PC-9 (cell line): ENCODE measurements at regions not wholly inside any gene's neighbourhood (a gene's known extent, or its start where the extent isn't known, plus 50 kb on each side); places are given as distances from the start of the nearest gene placed in this dataset.

Experiments used
- EZH2 ChIP-seq: fragments of 200-600 bp; sonication (generic); IDR thresholded peaks from 2 replicates; pipeline ENCODE4 v1.8.0; 2017; ENCODE audit warnings: antibody characterized with exemption, low read depth
- TF ChIP-seq, protein P1 (sequence below): fragments of 200-600 bp; sonication (generic); conservative IDR thresholded peaks from 2 replicates; pipeline ENCODE4 v1.6.1; 2017; ENCODE audit warnings: mixed run types, antibody characterized with exemption, mild to moderate bottlenecking, moderate library complexity

DNA sequence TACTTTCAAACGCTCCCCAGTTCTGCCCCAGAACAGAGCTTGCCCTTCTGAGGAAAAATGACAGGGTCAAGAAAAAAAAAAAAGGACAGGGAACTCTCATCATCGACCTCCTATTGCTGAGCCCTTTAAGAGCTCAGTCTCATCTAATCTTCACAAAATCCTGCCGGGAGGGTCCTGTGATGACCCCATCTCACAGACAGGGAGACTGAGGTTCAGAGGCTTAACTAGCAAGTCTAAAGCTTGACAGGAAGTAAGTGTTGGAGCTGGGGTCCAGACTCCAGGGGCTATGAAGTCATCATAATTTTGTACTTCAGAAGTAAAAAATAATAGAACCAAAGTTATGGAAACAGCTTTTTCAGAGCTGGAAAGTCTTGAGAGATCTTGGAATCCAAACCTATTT, 171.1 kb upstream of the MYCN start:
- TF ChIP-seq, protein P1, sequence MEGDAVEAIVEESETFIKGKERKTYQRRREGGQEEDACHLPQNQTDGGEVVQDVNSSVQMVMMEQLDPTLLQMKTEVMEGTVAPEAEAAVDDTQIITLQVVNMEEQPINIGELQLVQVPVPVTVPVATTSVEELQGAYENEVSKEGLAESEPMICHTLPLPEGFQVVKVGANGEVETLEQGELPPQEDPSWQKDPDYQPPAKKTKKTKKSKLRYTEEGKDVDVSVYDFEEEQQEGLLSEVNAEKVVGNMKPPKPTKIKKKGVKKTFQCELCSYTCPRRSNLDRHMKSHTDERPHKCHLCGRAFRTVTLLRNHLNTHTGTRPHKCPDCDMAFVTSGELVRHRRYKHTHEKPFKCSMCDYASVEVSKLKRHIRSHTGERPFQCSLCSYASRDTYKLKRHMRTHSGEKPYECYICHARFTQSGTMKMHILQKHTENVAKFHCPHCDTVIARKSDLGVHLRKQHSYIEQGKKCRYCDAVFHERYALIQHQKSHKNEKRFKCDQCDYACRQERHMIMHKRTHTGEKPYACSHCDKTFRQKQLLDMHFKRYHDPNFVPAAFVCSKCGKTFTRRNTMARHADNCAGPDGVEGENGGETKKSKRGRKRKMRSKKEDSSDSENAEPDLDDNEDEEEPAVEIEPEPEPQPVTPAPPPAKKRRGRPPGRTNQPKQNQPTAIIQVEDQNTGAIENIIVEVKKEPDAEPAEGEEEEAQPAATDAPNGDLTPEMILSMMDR, result no peak
- no peak for TF ChIP-seq EZH2
